Dendritic cell treated with granulocyte-macrophage colony-stimulating factor and Interleukin-4, amounts not matched to agents 40 ng/mL and 50 ng/mL, for 4 days (primary cell): ENCODE measurements at regions not wholly inside any gene's neighbourhood (a gene's known extent, or its start where the extent isn't known, plus 50 kb on each side); places are given as distances from the start of the nearest gene placed in this dataset.
"Not testable (repeated sequence)": the region's sequence is repeated elsewhere in the genome, so short reads cannot be mapped to it uniquely, and the experiment has no call there.

Experiments used
- H3K27ac Mint-ChIP-seq: one replicate; pipeline ENCODE4 v1.8.0; 2022; ENCODE audit warnings: mild to moderate bottlenecking, mixed read lengths
- H3K27me3 Mint-ChIP-seq: one replicate; pipeline ENCODE4 v1.8.0; 2022; ENCODE audit warnings: mild to moderate bottlenecking, mixed read lengths
- H3K36me3 Mint-ChIP-seq: one replicate; pipeline ENCODE4 v1.8.0; 2022; ENCODE audit warnings: low read depth, mixed read lengths
- H3K4me1 Mint-ChIP-seq: one replicate; pipeline ENCODE4 v1.8.0; 2022; ENCODE audit warnings: low read depth, mixed read lengths
- H3K4me3 Mint-ChIP-seq: one replicate; pipeline ENCODE4 v1.8.0; 2022; ENCODE audit warnings: mild to moderate bottlenecking, moderate library complexity, mixed read lengths
- H3K9me3 Mint-ChIP-seq: one replicate; pipeline ENCODE4 v1.8.0; 2022; ENCODE audit warnings: mixed read lengths
- intact Hi-C: fragments of 100-400 bp; cut with micrococcal nuclease; formaldehyde crosslinking; loops from one replicate; pipeline ENCODE4 v1.15.0; 2022

DNA sequence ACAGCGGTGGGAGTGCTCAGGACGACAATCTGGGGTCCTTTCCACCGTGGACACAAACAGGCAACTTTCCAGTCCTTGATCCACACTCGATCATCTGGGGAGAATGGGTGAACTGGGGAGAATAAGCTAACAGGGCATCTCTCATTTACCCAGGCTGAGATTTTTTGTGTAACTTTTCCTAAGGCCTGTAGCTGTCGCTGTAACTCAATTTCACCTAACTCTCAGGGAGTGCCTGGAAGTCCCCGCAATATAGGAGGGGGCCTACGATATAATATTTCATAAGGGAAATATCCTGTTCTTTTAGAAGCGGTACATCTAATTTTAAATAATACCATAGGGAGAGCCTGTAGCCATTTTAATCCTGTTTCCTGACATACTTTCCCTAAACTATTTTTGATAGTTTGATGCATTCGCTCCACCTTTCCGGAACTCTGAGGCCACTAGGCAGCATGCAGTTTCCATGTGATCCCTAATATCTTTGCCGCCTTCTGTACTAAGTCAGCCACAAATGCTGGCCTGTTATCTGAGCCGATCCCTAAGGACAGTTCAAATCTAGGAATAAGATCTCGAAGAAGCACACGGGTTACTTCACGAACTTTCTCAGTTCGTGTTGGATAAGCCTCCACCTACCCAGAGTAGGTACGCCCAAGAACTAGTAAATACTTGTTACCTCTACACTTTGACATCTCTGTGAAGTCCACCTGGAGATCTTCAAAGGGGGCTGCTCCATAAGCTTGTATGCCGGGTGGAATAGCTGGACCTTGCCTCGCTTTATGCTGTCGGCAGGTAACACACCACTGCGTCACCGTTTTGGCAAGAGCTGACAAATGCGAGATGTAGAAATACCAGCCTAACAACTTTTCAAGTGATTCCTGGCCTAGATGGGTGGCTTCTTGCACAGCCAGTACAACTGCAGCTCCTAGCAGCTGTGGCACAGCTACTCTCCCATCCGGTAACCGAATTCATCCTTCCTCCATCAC lies 155.7 kb downstream of the UNC93B1 start:
- H3K4me3 Mint-ChIP-seq, H3K36me3 Mint-ChIP-seq, intact Hi-C loops, H3K27ac Mint-ChIP-seq, H3K9me3 Mint-ChIP-seq, H3K4me1 Mint-ChIP-seq: not testable (repeated sequence)
- H3K27me3 Mint-ChIP-seq = peaks cover 28% of the 10 kb centered on the region

DNA sequence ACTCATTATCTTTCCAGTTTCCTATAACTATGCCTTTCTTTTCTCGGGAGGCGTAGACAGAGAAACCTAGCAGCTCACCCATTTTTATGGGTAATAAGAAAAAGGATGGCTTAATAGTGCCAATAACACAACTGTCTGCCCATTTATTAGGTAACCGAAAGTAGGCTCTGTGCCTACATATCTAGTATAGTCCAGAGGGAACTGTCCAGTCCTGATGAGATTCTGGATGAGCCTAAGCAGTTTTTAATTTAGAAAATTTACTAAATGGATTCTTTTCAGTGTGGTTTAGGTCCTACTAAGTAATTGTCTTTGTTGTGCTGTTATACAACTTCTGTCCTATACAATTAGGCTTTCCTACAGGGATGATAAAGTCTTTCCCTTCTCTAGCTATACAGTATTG lies 157.6 kb downstream of the UNC93B1 start:
- H3K27me3 Mint-ChIP-seq = peaks cover 27% of the 10 kb centered on the region
- H3K4me1 Mint-ChIP-seq, H3K4me3 Mint-ChIP-seq, H3K36me3 Mint-ChIP-seq, intact Hi-C loops, H3K9me3 Mint-ChIP-seq, H3K27ac Mint-ChIP-seq: not testable (repeated sequence)

DNA sequence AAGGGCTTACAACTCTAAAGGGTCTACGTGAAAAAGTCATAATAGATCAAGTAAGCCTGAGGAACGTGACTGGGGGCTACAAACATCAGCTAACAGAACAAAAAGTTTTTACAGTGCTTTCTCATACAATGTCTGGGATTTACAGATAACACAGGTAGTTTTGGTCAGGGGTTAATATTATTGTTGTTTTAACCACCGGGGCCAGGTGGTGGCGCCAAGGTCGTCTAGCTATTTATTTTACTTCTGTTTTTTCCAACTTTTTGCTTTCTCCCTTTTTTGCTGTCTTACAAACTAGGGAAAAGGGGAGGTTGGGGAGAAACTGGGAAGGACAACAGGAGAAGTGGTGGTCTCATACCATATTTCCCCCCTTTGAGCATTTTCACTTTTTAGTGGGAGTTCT lies 158.6 kb downstream of the UNC93B1 start:
- H3K36me3 Mint-ChIP-seq, H3K4me3 Mint-ChIP-seq, H3K4me1 Mint-ChIP-seq, H3K27ac Mint-ChIP-seq, H3K9me3 Mint-ChIP-seq, intact Hi-C loops: not testable (repeated sequence)
- H3K27me3 Mint-ChIP-seq = peaks cover 22% of the 10 kb centered on the region

GRCh38 chr11:67840599-67840998 lies 163.3 kb downstream of the UNC93B1 start:
- H3K27ac Mint-ChIP-seq, intact Hi-C loops, H3K4me1 Mint-ChIP-seq, H3K9me3 Mint-ChIP-seq, H3K4me3 Mint-ChIP-seq, H3K36me3 Mint-ChIP-seq: not testable (repeated sequence)
- H3K27me3 Mint-ChIP-seq = peaks cover 29% of the 10 kb centered on the region

DNA sequence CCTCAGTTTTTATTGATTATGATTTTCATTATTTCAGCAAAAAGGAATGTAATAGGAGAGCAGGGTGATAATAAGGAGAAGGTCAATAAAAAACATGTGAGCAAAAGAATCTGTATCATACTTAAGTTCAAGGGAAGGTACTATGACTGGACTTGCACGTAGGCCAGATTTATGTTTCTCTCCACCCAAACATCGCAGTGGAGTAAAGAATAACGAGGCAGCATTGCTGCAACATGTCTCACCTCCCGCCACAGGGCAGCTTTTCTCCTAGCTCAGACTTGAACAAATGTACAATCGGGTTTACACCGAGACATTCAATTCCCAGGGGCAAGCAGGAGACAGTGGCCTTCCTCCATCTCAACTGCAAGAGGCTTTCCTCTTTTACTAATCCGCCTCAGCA lies 155.7 kb upstream of the ALDH3B2 start:
- H3K27ac Mint-ChIP-seq, H3K36me3 Mint-ChIP-seq, intact Hi-C loops, H3K9me3 Mint-ChIP-seq, H3K4me3 Mint-ChIP-seq: not testable (repeated sequence)
- Mint-ChIP-seq H3K27me3 (peaks cover 52% of the 10 kb centered on the region), H3K4me1 (peaks cover 14% of the 10 kb centered on the region)

- Mint-ChIP-seq H3K27me3 (peaks cover 57% of the 10 kb centered on the region), H3K4me1 (peaks cover 11% of the 10 kb centered on the region)
- H3K9me3 Mint-ChIP-seq, intact Hi-C loops, H3K4me3 Mint-ChIP-seq, H3K36me3 Mint-ChIP-seq, H3K27ac Mint-ChIP-seq: not testable (repeated sequence)
These were observed 152.5 kb upstream of the ALDH3B2 start for GRCh38 chr11:67826951-67827296.

DNA sequence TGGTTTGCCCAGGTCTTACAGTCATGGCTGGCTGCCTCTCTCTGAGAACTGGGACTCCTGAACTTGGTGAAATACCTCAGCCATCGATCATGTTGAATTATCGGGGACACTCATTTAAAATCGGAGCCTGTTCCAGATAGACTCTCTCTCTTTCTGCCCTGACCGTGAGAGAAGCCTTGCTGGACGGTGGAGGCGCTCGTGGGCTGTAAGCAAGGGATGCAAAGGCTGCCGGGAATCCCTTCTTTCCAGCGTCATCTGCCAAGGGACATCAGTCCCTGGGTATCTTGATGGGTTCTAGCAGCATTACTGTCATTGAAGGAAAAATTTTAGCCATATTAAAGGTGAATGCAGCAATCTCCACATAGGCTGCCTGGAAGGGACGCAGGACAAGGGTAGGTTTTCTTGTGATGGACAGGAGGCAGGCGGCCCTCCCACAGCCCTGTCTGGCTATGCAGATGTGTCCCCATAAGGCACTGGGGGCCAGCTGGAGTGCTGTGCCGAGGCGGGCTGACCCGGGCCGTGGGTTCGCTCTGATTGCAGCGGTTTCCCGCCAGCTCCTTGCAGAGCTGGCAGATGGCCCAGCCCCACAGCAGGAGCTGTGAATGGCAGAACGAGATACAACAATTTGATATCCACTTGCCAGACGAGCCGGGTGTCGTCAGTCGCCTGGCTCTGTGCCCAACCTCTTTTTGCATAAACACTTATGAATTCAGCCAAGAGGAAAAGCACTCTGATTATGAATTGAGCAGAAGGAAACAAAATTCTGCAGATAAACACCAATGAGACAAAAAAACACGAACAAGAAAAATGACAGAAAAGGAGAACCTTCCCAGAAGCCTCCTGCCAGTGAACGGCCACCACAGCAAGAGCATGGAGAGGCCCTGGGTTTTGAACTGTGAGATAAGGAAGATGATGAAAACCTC lies 151.9 kb upstream of the ALDH3B2 start:
- intact Hi-C loops, H3K27ac Mint-ChIP-seq, H3K36me3 Mint-ChIP-seq, H3K4me3 Mint-ChIP-seq, H3K4me1 Mint-ChIP-seq, H3K9me3 Mint-ChIP-seq: not testable (repeated sequence)
- H3K27me3 Mint-ChIP-seq = peaks cover 57% of the 10 kb centered on the region

GRCh38 chr11:67824861-67825260 lies 150.4 kb upstream of the ALDH3B2 start:
- H3K27ac Mint-ChIP-seq, intact Hi-C loops, H3K9me3 Mint-ChIP-seq, H3K36me3 Mint-ChIP-seq, H3K4me1 Mint-ChIP-seq, H3K4me3 Mint-ChIP-seq: not testable (repeated sequence)
- peaks cover 57% of the 10 kb centered on the region for H3K27me3 Mint-ChIP-seq

GRCh38 chr11:67820081-67820480 lies 145.7 kb upstream of the ALDH3B2 start:
- Mint-ChIP-seq H3K9me3 (no peaks in the 10 kb centered on the region), H3K4me1 (no peaks in the 10 kb centered on the region), H3K36me3 (no peaks in the 10 kb centered on the region), H3K27me3 (peaks cover 27% of the 10 kb centered on the region), H3K4me3 (no peak overlapping the region), H3K27ac (no peak overlapping the region)
- intact Hi-C loops = no loop called here

- peaks cover 14% of the 10 kb centered on the region for H3K27me3 Mint-ChIP-seq
- H3K9me3 Mint-ChIP-seq, H3K27ac Mint-ChIP-seq, intact Hi-C loops, H3K36me3 Mint-ChIP-seq, H3K4me1 Mint-ChIP-seq, H3K4me3 Mint-ChIP-seq: not testable (repeated sequence)
These were observed 143.1 kb upstream of the ALDH3B2 start for GRCh38 chr11:67817558-67817957.

DNA sequence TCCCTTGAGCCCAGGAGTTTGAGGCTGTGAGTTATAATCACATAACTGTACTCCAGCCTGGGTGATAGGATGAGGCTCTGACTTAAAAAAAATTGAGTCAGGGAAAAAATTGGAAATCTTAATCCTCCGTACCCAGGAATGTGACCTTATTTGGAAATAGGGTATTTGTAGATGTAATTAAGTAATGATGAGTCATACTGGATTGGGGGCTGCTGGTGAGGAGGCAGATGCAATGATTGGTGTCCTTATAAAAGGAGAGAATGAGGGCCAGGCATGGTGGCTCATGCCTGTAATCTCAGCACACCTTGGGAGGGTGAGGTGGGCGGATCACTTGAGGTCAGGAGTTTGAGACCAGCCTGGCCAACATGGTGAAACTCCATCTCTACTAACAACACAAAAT lies 134.9 kb upstream of the ALDH3B2 start:
- intact Hi-C loops, H3K27ac Mint-ChIP-seq, H3K36me3 Mint-ChIP-seq, H3K4me1 Mint-ChIP-seq, H3K4me3 Mint-ChIP-seq, H3K9me3 Mint-ChIP-seq: not testable (repeated sequence)
- peaks cover 44% of the 10 kb centered on the region for H3K27me3 Mint-ChIP-seq

DNA sequence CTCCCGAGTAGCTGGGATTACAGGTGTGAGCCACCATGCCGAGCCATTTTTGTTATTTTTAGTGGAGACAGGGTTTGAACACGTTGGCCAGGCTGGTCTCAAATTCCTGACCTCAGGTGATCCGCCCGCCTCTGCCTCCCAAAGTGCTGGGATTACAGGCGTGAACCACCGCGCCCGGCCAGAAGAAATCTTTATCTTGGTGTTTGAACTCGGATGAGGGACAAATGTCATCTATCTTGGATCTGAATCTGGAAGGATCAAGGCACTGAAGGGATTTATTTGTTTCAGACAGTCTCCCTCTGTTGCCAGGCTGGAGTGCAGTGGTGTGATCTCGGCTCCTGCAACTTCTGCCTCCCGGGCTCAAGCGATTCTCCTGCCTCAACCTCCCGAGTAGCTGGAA lies 133.5 kb upstream of the ALDH3B2 start:
- intact Hi-C loops = not testable (repeated sequence)

GRCh38 chr11:67806728-67807235 lies 132.4 kb upstream of the ALDH3B2 start:
- H3K36me3 Mint-ChIP-seq, H3K9me3 Mint-ChIP-seq, intact Hi-C loops: not testable (repeated sequence)
- Mint-ChIP-seq H3K27me3 (peaks cover 39% of the 10 kb centered on the region), H3K4me3 (peak overlapping the region; percentile 90), H3K4me1 (peaks cover 19% of the 10 kb centered on the region), H3K27ac (peak overlapping the region; percentile 99)

More for the DNA sequence above, 133.5 kb upstream of the ALDH3B2 start:
- H3K36me3 Mint-ChIP-seq, H3K9me3 Mint-ChIP-seq, H3K4me3 Mint-ChIP-seq, H3K27ac Mint-ChIP-seq: not testable (repeated sequence)
- Mint-ChIP-seq H3K4me1 (peaks cover 19% of the 10 kb centered on the region), H3K27me3 (peaks cover 46% of the 10 kb centered on the region)

GRCh38 chr11:67806183-67806582 lies 131.8 kb upstream of the ALDH3B2 start:
- H3K4me1 Mint-ChIP-seq = peaks cover 19% of the 10 kb centered on the region
- peaks cover 33% of the 10 kb centered on the region for H3K27me3 Mint-ChIP-seq
- H3K36me3 Mint-ChIP-seq, intact Hi-C loops, H3K9me3 Mint-ChIP-seq: not testable (repeated sequence)
- peak overlapping the region; percentile 99 for H3K27ac Mint-ChIP-seq
- peak overlapping the region; percentile 90 for H3K4me3 Mint-ChIP-seq
